ENCODE measurements at regions not wholly inside any gene's neighbourhood (a gene's known extent, or its start where the extent isn't known, plus 50 kb on each side); places are given as distances from the start of the nearest gene placed in this dataset.

GRCh38 chr13:82092312-82092711 lies 1751.4 kb upstream of the SPRY2 start:
- TF ChIP-seq EZH2 (IDR thresholded peaks at IDR 0.05): no peak
- no peak for TF ChIP-seq POLR2AphosphoS5 (IDR thresholded peaks at IDR 0.05; ENCODE audit: borderline replicate concordance, low read depth, low read length)

Measured in SK-N-MC (cell line).